ENCODE measurements at regions not wholly inside any gene's neighbourhood (a gene's known extent, or its start where the extent isn't known, plus 50 kb on each side); places are given as distances from the start of the nearest gene placed in this dataset.

- DNase-seq = no peak
Observed at GRCh38 chr2:226256709-226257376, 542.8 kb downstream of the IRS1 start.

GRCh38 chr2:226256237-226256636 is 543.4 kb downstream of the IRS1 start:
- no peak for DNase-seq

DNA sequence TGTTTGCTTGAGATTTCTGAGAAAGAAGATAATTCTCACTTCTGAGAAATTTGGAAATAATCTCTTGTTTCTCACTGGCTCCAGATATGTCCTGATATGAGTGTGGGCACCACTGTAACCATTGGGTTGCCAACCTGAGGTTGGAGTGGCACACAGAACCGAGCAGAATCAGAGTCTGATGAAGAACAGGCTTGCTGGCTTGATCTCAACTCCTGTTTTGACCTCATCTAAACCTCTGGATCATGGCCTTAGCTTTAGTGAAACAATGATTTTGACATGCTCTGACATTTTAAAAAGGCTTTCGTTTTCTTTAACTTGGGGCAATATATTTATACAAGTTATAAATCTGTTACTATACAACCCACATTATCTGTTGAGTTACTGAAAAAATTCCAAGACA is 548.0 kb downstream of the IRS1 start:
- no peak for DNase-seq

DNA sequence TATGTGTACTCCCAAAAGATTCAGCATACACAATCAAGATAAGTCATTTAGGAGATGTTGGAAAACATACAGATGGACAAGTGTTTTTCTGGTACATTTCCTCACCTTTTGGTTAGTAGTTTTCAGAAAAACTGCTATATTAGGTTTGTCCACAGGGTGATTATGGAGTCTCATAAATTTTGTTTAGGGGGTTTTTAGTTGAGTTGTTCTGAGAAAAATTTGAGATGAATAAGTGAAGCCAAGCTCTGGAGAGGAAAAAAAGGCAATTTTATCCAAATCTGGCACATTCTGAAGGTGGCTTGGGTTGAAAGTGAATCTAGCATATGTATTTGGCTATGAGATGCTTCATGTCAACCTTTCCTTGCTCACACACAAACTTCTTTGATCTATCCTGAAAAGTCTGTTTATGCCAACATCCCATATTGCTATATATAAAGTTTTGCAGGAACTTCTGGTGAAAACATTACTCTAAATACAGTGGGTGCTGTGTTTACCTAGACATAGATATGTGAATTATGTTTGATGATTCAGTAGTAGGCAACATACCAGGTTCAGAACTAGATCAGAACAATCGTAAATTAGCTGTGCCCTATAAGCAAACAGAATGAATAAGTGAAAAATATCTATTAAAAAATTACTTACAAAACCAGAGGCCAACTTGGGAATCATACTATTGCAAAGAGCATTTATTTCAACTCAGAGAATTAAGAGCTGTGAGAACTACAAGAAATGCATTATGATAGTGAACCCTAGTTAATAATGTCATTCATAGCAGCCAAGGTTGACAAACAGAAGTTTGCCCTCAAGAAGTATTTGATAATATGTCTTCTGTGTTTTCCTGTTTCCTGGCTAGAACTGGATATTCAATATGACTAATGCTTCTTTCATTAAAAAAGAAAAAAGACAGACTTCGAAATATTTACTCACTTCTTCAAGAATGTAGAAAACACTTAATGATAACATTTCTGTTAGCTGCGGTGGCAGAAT is 552.0 kb downstream of the IRS1 start:
- DNase-seq = no peak

DNA sequence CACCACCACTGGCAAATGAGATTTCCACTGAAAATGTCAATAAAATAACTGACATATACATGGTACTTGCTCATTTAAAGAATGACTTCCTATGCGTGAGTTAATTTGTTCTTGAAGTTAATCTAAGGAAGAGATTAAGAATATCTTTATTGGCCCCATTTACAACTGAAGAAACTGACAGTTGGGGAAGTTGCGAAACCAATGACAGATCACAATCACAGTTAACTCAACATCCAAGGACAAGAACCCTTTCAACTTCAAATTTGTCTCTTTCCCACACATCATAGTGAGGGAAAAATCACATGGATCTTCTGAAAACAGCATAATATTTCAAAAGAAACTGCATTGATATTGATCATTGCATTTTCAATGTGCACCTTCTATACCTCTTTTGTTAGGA is 565.4 kb downstream of the IRS1 start:
- DNase-seq = no peak

- no peak for DNase-seq
Observed at GRCh38 chr2:226233388-226233787, 566.2 kb downstream of the IRS1 start.

GRCh38 chr2:226228080-226228479 is 571.5 kb downstream of the IRS1 start:
- no peak for DNase-seq

- no peak for DNase-seq
Observed at GRCh38 chr2:226227341-226227740, 572.3 kb downstream of the IRS1 start.

DNA sequence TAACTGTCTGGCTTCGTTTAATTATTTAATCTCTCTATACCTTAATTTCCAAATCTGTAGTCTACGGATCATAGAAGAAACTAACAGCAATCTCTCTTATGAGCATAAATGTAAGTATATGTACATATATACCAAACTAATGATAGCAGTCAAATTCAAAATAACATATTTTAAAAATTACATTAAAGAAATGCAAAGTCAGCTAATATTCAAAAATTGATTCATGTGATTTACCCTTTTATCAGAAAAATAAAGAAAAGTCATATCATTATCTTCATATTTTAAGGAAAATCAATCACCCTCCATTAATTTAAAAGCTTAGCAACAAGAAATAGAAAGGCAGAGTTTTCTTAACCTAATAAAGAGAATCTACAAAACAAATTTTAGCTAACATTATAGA is 575.9 kb downstream of the IRS1 start:
- no peak for DNase-seq

DNA sequence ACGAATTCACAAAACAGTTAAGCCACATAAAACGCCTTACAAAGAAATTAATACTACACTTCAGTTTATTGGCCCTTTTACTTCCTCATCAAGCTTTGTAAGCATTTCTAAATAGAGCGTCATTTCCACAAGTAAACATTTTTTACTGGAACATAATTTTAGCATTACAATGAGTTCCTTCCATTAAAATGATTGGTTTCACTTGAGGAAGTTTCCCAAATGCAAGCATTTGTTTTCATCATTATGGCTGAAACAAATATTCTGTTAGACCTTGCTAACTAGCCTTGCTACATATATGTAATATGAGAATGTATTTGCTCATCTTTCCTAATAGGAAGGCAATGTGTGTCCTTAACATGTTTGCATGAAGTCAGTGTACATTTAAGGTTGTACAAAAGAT is 579.1 kb downstream of the IRS1 start:
- no peak for DNase-seq

- no peak for DNase-seq
Observed at GRCh38 chr2:226217191-226217590, 582.4 kb downstream of the IRS1 start.

DNA sequence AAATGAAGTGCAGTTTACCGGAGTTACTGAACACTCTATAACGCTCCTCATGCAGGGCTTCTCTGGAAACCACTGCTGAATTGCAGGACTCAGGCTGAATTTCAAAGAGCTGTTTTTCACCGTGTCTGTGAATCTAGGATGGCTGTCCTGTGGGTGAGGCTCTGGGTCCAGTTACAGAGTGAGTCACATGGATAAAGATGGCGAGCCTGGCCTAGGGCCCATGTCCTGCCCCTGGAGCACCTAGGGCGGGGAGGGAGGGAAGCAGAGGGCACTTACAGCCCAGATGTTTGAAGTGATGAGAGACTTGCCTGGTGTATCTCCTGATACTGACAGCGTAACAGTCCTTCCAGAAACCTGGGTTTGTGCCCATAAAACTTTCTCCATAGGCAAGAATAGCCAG is 583.0 kb downstream of the IRS1 start:
- no peak for DNase-seq

GRCh38 chr2:226215902-226216503 is 583.6 kb downstream of the IRS1 start:
- DNase-seq = peak; percentile 2 to 8

GRCh38 chr2:226213717-226214116 is 585.9 kb downstream of the IRS1 start:
- DNase-seq = no peak

DNA sequence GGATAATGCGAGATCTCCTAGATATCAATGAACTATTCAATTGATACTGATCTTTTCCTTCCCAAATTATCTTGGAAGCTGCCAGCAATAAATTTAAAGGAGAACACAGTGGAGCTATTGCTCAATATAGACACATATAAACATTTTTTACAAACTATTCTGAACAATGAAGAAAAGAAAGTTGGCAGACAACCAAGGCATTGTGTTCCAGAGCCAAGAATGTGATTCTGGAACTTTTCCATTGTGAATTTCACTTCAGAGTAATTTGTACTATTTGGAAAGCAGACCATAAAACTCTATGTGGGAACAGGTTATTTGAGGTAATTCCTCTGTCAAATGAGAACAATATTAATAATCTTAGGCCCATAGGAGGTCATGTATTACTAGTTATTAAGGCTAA is 588.2 kb downstream of the IRS1 start:
- DNase-seq = no peak

- DNase-seq = no peak
Observed at GRCh38 chr2:226208726-226209125, 590.9 kb downstream of the IRS1 start.

GRCh38 chr2:226207671-226208070 is 591.9 kb downstream of the IRS1 start:
- DNase-seq = no peak

- no peak for DNase-seq
Observed at GRCh38 chr2:226199555-226199954, 600.1 kb downstream of the IRS1 start.

GRCh38 chr2:226198956-226199355 is 600.7 kb downstream of the IRS1 start:
- no peak for DNase-seq

DNA sequence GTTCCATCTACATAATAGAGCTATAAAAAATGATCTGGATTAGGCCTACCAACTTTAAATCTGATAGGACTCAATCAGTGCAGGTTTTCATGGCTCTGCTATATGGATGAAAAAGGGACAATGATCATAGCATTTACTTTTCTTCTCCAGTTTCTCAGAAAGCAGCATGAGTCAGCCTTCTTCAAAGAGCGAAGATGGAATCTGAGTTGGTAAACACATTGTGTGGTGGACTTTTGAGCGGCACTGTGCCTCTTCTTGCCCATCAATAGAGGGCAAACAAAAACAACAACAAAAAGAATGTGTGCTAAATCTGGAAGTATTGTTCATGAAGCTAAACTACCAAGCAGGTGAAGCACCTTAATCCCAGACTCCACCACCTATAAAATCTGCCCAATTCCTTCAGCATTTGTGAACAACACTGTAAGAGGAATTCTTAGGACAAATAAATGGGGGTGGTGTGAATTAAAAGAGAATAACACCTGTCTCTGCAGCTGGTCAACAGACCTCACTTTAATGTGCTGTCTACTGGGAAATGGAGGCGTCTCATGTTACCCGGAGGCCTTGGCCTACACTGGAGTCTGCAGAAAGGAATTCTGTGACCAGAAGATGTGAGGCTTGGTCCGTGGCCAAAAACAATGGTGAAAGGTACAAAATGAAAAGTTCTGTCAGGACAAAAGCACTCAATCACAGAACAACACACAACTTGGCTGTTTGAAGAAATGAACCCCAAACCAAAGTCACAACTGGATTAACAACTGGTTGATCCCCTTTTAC is 609.0 kb downstream of the IRS1 start:
- DNase-seq = no peak

DNA sequence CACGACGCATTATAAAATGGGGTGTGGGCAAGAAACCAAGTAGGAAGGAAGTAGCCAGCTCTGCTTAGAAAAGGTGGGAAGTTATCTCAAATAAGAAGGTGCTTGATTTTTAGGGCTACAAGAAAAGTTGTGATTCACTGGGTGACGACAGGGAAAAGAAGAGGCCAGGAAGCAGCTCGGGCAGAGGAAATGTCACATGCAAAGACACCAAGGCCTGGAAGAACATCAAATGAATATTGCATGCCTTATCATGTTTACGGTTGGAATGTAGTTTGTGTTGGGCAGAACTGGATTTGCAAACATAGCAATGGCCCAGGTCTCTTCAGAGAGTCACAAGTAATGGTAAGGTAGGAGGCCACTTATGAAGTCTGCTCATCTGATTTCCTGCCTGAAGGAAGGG is 610.6 kb downstream of the IRS1 start:
- DNase-seq = no peak

DNA sequence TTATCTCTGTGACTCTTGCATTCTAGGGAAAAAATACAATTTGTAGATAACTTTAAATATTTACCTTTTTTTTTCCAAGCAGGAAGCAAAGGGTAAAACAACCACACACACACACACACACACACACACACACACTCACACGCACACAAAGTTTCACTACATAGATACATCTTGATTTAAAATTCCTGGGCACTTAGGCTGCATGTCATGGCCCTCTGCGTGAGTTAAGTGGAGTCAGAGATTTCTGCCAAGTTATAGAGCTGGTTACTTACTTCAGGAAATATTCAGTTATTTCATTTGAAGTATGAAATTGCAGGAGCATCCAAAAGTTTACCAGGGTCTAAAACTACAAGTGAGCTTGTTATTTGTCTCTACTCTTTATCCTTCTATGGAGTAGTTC is 612.0 kb downstream of the IRS1 start:
- DNase-seq = no peak

GRCh38 chr2:226187156-226187555 is 612.5 kb downstream of the IRS1 start:
- DNase-seq = no peak
